MCF 10A (cell line): ENCODE measurements at regions not wholly inside any gene's neighbourhood (a gene's known extent, or its start where the extent isn't known, plus 50 kb on each side); places are given as distances from the start of the nearest gene placed in this dataset.

ENCODE experiments used
- BruUV-seq: library from RNA; stranded (reverse); fragments of 400-500 nt; replicated peaks from 2 replicates; lab custom pipeline; 2021; lab: Mats Ljungman, UMichigan
- CTCF ChIA-PET: fragments of 300-600 bp; sonication (Branson Sonifier 250); formaldehyde crosslinking; extraction: SDS; loops from one replicate; lab custom pipeline; 2021; ENCODE audit warnings: antibody characterized with exemption, inconsistent platforms; lab: Yijun Ruan, JAX
- POLR2A ChIA-PET: fragments of 300-600, 350-650 bp; sonication (Branson Sonifier 250); formaldehyde crosslinking; extraction: SDS; loops from one replicate; lab custom pipeline; 2020; ENCODE audit warnings: antibody characterized with exemption, inconsistent platforms; lab: Yijun Ruan, JAX
- DNase-seq: peaks from one replicate; pipeline ENCODE4 v3.0.0-alpha.2; 2018; ENCODE audit not compliant: unreplicated experiment
- H3K27ac Mint-ChIP-seq: one replicate; pipeline ENCODE4 v1.8.0; 2022; ENCODE audit warnings: mild to moderate bottlenecking, low read depth, mixed read lengths; ENCODE audit not compliant: unreplicated experiment
- H3K27me3 Mint-ChIP-seq: one replicate; pipeline ENCODE4 v1.8.0; 2022; ENCODE audit warnings: mixed read lengths; ENCODE audit not compliant: insufficient read depth, unreplicated experiment
- H3K36me3 Mint-ChIP-seq: one replicate; pipeline ENCODE4 v1.8.0; 2022; ENCODE audit warnings: mild to moderate bottlenecking, moderate library complexity, mixed read lengths; ENCODE audit not compliant: insufficient read depth, unreplicated experiment
- H3K4me1 Mint-ChIP-seq: one replicate; pipeline ENCODE4 v1.8.0; 2022; ENCODE audit warnings: mixed read lengths; ENCODE audit not compliant: insufficient read depth, unreplicated experiment
- H3K4me3 Mint-ChIP-seq: one replicate; pipeline ENCODE4 v1.8.0; 2022; ENCODE audit warnings: mild to moderate bottlenecking, moderate library complexity, mixed read lengths; ENCODE audit not compliant: unreplicated experiment
- H3K9me3 Mint-ChIP-seq: one replicate; pipeline ENCODE4 v1.8.0; 2022; ENCODE audit warnings: mixed read lengths; ENCODE audit not compliant: unreplicated experiment
- CTCF ChIP-seq: fragments of 200-600 bp; IDR thresholded peaks from one replicate; pipeline ENCODE4 v1.8.0; 2022; ENCODE audit warnings: antibody characterized with exemption, mild to moderate bottlenecking; ENCODE audit not compliant: unreplicated experiment
- intact Hi-C: fragments of 100-400 bp; cut with micrococcal nuclease; formaldehyde crosslinking; loops from 2 replicates; pipeline ENCODE4 v1.14.1; 2022

- POLR2A ChIA-PET = interaction anchor here (0.6 kb wide), 1 partner anchor 46 kb away, joined by 3 read pairs; no protein-coding TSS in a partner anchor
- no peak overlapping the region for H3K4me3 Mint-ChIP-seq
- H3K36me3 Mint-ChIP-seq = no peaks in the 10 kb centered on the region
- H3K27me3 Mint-ChIP-seq = peaks cover 58% of the 10 kb centered on the region
- H3K4me1 Mint-ChIP-seq = no peaks in the 10 kb centered on the region
- intact Hi-C loops = no loop called here
- no peak for DNase-seq
- TF ChIP-seq CTCF = no peak
- no peaks in the 10 kb centered on the region for H3K9me3 Mint-ChIP-seq
- BruUV-seq = no TSS peak
- H3K27ac Mint-ChIP-seq = no peak overlapping the region
- CTCF ChIA-PET = interaction anchor here (0.5 to 0.7 kb wide), 2 partner anchors 216 to 253 kb away, joined by 4 read pairs; no protein-coding TSS in a partner anchor
Measured at GRCh38 chr9:10690546-10690945, 77.7 kb upstream of the PTPRD start.

- no peaks in the 10 kb centered on the region for H3K9me3 Mint-ChIP-seq
- intact Hi-C loops = no loop called here
- ChIA-PET POLR2A (no interaction called here), CTCF (no interaction called here)
- H3K27ac Mint-ChIP-seq = no peak overlapping the region
- TF ChIP-seq CTCF = no peak
- no peak for DNase-seq
- H3K4me3 Mint-ChIP-seq = no peak overlapping the region
- no peaks in the 10 kb centered on the region for H3K4me1 Mint-ChIP-seq
- BruUV-seq = no TSS peak
- peaks cover 50% of the 10 kb centered on the region for H3K27me3 Mint-ChIP-seq
- H3K36me3 Mint-ChIP-seq = no peaks in the 10 kb centered on the region
Measured at GRCh38 chr9:10697044-10697443, 84.2 kb upstream of the PTPRD start.

GRCh38 chr9:10700291-10700690 lies 87.5 kb upstream of the PTPRD start:
- H3K27ac Mint-ChIP-seq = no peak overlapping the region
- H3K4me1 Mint-ChIP-seq = peaks cover 6% of the 10 kb centered on the region
- H3K27me3 Mint-ChIP-seq = peaks cover 43% of the 10 kb centered on the region
- TF ChIP-seq CTCF = no peak
- H3K36me3 Mint-ChIP-seq = no peaks in the 10 kb centered on the region
- POLR2A ChIA-PET = no interaction called here
- H3K9me3 Mint-ChIP-seq = no peaks in the 10 kb centered on the region
- no TSS peak for BruUV-seq
- CTCF ChIA-PET = no interaction called here
- no peak for DNase-seq
- no peak overlapping the region for H3K4me3 Mint-ChIP-seq
- intact Hi-C loops = no loop called here

- CTCF ChIA-PET = no interaction called here
- no peak overlapping the region for H3K4me3 Mint-ChIP-seq
- TF ChIP-seq CTCF = no peak
- peaks cover 43% of the 10 kb centered on the region for H3K27me3 Mint-ChIP-seq
- intact Hi-C loops = no loop called here
- BruUV-seq = no TSS peak
- POLR2A ChIA-PET = no interaction called here
- H3K4me1 Mint-ChIP-seq = peaks cover 6% of the 10 kb centered on the region
- DNase-seq = no peak
- H3K36me3 Mint-ChIP-seq = no peaks in the 10 kb centered on the region
- H3K27ac Mint-ChIP-seq = no peak overlapping the region
- no peaks in the 10 kb centered on the region for H3K9me3 Mint-ChIP-seq
Measured at GRCh38 chr9:10700915-10701314, 88.1 kb upstream of the PTPRD start.
